ENCODE measurements at regions not wholly inside any gene's neighbourhood (a gene's known extent, or its start where the extent isn't known, plus 50 kb on each side); places are given as distances from the start of the nearest gene placed in this dataset.
A peak's percentile ranks its signal among the peaks of the same experiment; 100 is the strongest.

DNA sequence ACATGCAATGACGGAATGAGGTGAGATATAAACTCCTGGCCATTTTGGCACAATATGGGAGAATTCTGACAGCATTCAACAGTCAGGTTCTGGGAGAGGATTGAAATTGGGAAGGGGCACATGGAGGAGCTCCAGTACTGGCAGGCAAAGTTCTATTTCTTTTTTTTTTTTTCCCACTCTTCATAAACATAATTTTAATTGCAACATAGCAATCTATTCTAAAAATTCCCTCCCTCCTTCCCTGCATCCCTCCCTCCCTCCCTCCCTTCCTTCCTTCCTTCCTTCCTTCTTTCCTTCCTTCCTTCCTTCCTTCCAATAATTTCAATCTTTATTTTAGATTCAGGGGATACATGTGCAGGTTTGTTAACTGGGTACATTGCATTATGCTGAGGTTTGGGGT, 93.2 kb downstream of the PTCSC3 start:
- DNase-seq, result no peak

DNA sequence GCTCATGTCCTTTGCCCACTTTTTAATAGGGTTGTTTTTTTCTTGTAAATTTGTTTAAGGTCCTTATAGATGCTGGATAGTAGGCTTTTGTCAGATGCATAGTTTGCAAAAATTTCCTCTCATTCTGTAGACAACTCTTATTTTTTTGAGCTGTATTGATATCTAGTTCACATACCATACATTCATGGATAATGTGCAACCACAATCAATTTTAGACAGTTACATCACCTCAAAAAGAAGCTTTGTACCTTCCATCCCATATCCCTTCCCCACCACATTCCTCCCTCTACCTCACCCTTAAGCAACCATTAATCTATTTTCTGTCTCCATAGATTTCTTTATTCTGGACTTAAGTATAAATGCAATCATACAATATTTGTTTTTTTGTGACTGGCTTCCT, 98.4 kb downstream of the PTCSC3 start:
- DNase-seq, result no peak

DNA sequence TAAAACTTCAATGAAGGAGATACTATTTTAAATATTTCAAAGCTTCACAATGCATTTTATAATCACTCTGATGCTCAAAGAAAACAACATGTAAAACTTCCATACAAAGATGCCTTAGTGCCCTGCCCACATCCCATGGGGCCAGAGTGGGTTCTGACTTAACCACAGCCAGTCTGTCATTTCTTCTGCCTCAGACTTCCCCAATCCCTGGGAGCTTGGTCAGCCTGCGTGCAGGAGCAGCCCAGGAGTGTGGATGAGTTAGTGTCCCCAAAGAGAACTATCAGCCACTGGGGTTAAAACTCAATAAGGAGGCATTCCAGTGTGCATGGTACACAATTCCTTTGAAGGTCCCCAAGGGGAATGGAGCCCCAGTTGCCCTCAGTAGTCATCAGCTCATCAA, 100.3 kb downstream of the PTCSC3 start:
- peak; percentile 29 for DNase-seq

DNA sequence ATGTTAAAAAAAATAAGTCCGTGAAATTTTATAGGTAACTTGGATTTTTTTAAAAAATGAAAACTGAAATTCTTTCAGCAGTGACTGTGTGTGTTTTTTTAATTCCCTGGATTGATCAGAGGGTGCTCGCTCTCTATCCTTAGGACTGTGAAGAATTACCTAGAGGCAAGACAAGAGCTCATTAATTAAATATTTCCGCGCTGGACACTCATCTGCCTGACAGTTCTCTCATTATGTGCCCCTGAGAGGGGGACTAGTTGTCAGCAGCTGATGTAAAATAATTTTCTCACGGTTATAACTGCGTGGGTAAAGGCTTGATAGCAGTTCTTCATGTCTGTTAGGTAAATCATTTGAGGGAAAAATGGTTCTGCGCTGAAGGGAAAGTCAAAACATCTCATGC, 101.3 kb downstream of the PTCSC3 start:
- DNase-seq, result no peak

DNA sequence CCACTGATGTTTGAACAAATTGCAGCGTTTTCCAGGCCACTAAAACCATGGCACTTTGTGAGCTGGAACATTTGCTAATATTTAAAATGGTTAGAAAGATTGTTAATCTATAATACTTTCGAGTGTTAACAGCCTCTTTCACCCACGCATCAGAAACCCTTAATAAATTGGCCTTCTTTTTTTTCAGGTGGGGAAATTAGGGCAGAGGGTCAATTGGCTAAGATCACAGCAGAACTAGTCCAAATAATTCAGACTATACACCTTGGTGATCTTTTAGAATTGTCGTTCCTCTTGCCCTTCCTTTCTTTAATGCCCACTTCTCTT, 105.8 kb downstream of the PTCSC3 start:
- DNase-seq, result no peak

DNA sequence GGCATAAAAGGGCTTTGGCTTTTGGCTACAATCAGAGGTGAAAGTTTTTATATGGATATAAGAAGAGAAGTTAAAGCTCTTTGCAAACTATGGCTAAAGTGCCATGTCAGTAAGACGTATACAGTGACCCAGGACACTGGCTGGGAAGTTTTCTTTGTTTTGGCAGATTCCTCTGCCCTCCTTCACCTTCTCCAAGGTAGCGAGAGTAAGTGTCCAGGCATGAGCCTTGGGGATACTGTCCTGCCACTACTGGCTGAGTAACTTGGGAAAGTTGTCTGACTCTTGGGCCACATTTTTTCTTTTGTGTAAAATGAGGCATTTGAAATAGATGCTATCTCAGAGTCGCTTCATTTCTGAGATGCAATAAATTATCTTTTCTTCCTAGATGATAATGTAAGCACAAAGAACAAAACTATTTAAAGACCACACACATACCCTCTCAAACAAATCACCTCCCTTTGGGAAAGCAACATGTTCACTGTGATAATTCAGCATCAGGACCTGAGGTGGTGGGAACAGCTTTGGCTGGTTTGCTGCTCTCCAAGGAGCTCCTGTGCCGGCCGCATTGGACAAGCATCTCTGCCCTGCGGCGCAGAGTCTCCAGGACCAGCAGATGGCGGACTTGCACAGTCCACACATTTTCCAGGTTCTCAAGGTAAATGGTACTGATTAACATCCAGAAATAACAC, 106.3 kb downstream of the PTCSC3 start:
- DNase-seq, result peak; percentile 42

DNA sequence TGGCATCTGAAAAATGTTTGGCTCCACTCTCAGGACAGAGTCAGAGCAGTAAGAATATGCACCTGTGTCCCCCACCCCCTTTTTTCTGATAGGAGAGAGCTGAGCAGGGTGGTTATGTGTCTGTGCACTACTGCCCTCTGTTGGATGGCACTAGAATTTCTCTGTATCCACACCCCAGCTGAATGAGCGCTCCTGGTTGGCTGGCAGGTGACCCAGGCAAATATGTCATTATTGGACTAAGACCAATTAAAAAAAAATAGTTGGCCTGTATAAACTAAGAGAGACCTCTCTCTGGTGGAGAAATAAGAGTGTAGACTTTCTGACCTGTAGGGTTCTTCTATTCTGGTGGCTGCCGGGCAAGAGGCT, 107.0 kb downstream of the PTCSC3 start:
- no peak for DNase-seq

DNA sequence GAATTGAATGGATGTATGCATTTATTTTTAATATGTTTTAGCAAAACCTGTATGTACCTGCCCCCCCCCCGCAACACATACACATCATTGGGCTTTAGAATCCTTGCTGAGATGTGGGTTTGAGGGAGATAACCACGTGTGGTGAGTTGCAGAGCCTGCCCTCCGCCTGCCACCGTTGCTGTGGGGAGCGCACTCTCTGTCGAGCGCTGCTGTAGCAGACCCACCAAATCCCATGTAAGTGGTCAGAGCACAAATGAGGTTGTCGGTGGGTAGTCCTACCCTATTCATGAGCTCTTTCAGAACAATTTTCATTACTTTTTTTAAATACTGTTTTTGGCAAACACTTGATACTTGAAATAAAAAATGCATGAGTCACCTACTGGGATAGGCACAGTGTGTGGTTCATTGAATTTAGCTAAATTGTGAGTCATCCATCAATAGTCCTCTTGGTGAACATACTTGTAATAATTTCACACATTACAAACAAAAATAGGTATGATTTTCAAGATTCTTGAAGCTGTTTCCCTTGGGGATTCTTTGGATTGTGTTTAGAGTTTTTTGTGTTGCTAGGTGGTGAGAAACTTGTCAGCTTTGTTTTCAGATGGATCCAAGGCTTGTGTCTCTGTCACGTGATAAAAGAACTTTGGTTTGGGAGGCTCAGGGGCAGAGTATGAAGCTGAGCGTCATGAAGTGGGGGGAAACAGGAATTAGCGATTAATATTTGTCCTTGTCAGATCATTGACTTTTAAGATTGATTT, 107.6 kb downstream of the PTCSC3 start:
- no peak for DNase-seq

DNA sequence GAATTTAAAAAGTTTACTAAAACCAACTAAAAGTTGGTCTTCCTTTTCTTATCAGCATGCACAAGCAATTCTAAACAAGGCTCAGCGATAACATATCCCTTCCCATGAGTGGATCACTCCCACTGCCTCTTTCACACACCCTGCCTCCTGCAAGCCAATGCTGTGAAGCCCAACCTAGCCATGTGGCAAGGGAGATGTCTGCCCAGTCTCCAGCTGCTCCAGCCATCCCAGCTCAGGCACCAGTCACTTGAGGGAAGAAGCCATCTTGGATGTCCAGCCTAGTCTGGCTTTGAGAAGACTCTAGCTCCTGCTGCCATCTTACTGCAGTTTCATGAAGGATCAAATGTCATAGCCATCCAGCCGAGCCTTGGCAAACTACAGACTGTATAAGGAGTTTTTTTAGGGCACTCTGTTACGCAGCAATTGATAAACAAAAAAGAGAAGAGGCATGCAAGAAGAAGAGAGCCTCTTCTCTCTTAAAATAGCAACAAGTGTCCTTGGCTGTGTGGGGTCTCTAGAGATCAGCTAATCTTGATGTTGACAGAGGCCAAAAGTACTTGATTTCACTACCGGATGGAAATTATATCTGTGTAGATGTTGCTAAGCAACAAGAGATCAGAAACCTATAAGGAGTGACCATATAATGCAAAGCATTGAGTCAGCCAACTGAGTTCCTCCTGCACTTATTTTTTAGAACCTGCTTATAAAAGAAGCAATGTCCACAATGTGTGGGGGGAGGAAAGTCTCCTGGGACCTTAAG, 108.9 kb downstream of the PTCSC3 start:
- DNase-seq, result no peak

DNA sequence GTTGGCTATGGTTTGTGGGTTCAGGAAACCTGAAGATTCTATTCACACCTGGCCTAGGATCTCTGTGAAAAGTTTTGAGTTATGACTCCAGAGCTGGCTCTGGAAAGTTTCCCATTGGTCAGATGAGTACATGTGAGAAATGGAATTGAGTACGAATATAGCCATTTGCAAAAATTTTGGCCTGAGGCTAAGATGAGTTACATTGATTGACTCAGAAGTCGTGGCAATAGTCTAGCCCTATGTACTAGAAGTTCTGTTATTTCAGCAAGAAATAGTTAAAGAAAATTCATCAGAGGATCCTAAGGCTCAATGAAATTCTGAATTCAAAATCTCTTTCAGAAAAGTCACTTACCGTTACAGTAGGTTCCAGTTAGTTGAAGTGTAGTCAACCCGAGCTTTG, 109.9 kb downstream of the PTCSC3 start:
- no peak for DNase-seq

DNA sequence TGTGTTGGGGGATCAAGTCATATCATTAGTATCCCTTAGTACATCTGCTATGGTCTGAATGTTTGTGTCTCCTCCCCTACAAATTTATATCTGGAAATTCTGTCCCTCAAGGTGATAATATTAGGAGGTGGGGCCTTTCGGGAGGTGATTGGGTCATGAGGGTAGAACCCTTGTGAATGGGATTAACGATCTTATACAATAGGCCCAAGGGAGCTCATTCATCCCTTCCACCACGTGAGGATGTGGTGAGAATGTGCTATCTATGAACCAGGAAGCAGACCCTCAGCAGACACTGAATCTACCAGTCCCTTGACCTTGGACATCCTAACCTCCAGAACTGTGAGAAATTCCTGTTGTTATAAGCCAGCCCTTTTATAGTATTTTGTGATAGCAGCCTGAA, 110.7 kb downstream of the PTCSC3 start:
- DNase-seq, result no peak

DNA sequence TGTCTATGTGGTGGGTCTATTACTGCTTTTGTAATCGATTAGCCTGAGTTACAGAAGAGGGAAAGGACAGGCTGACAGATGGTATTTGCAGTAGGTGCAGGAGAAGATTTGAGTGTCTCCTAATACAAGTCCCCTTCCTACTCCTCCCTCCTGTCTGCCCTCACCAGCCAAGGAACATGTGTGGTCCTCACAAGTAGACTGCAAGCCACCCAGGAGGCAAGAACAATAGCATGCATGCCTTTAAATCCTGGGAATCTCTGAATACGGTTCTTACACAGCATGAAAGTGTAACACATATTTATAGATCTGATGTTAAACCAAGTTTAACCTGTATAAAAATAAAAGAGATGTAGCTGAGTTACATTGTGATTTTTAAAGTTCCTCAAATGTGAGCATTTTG, 117.0 kb downstream of the PTCSC3 start:
- DNase-seq, result no peak

DNA sequence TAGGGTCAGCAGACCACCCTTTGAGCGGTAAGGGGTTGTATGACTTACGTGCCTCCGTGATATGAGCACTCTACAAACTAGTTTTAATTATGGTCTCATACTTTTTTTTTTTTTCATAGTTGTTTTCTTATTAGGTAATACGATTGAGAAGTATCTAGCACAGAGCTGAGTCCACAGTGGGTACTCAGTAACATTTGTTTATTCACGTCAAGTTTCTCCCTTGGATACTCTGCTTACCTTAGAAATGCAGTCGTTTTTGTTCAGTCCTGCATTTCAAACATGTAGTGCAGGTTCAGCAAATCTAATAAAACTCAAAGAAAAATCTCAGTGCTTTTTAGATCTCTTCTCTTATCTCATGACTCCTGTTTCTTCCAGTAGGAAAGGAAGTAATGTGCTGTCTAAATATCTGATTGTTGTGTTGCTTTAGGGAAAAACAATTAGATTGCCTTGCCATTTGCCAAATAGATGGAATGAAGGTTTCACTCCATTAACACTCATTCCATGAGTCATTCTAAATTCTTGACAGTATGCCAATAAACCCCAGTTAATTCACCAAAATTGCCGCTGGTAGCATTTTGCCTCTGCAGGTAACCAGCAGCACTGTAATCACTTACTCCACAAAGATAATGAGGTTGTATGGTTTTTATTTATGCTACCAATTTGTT, 118.9 kb downstream of the PTCSC3 start:
- no peak for DNase-seq

DNA sequence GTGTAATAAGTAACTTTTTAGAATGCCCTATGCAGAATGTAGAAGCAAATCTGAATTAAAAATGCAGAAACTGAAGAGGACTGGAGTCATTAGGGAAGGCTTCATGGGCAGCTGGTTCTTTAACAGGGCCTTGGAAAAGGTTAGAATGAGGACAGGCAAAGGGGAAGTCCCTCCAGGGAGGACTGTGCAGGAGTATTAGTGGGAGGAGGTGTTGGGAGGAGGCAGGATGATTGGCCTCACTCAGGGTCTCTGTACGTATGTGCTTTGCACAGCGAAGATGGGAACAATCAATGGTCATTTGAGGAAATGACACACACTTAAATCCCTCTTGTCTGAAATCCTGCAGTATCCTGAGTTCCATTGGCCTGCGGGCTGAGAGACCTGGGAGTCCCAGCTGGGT, 119.7 kb downstream of the PTCSC3 start:
- no peak for DNase-seq

DNA sequence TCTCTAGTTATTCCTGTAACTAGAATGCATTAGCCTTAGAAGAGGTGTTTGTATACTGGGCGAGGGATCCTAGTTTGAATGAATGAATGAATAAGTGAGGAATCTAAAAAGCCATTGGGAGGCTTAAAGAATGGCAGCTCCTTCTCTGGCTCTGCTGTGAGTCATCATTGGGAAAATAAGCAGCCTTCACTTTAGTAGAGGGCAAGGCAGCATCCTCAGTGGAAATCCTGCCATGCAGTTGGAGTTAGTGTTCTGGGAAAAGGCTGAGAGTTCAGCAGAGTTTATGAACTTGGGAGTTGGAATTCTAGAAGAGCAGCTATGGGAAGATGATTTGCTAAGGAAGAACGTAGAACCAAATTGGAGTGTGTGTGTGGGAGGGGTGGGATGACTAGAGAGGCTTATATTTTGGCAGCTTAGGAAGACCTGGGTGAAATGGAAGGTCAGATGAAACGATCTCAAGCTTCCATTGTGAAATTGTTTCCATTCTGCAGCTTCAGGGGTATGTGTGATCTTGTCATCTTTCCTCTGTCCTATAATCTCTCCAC, 120.8 kb downstream of the PTCSC3 start:
- DNase-seq, result no peak

DNA sequence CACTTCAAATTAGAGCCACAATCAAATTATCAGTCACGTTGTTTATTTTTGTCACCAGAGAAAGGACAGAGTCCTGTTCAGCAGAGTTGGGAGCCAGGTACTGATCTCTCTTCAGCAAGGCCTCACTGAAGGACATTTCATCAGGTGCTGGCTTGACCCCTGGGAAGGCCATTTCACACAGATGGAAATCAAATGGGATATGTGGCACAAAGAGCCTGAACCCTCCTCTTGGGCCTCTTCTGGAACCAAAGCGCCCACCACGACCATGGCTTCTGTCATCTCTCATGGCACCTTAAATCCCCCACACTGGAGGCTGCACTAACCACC, 121.5 kb downstream of the PTCSC3 start:
- DNase-seq, result no peak

DNA sequence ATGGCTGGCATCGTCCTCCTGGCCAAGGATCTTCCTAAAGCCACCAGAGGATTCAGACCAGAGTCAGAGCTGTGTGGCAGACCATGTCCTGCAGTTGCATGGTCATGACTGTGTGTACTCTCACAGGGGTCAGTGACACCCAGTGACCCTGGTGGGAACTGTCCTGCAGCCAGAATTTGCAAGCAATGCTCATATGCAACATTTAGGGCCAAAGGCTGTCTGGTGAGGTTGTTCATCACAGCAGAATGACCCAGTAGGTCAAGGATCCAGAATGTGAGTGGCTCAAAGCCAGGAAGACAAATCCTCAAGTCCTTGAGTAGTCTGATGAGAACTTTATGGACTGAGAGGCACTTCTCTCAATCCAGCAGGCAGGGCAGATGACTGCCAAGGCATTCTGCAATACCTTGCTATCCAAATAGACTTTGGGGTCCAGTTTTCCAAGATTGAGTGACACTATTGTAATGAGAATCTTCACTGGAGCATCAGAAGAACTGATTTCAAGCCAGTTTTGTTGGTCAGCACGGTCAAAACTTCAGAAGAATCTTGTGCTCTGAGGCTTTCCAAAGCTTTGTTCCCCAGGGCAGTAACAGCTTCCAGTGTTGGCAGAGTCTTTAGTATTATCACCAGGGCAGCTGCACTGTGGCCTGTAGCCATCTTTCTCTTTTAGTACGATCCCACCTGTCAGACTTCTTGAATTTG, 122.0 kb downstream of the PTCSC3 start:
- DNase-seq, result no peak

DNA sequence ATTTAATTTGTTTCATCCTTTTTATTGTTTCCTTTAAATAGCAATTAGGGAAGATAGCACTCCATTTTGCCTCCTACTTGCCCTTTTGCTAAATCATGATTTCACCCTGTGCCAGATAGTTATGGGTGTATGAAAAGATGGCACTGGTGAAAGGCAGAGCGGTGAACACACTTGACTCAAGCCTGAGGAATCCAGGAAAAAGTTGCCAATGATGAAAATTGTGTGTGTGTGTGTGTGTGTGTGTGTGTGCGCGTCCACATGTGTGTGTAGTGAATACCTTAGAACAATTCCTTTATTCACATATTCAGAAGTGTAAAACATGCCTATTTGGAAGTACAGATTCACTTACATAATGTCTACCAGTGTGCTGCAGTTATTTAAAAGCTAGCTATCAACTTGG, 123.8 kb downstream of the PTCSC3 start:
- DNase-seq, result no peak

DNA sequence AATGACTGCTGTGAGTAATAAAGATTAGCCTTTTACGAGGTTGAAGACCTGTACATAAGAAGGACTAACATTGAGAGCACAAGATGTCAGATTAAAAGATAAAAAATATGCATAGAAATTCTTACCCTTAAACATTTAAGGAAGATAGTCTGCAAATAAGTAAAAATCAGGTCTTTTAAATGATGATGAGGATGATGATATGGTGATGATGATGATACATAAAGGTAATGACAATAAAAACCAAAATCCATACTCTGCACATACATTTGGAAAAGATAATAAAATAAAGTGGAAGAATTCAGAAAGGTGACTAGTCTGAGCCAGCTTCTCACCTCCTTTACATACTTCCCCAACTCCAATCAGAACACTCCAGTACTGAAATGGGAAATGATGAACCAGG, 124.5 kb downstream of the PTCSC3 start:
- DNase-seq, result no peak

DNA sequence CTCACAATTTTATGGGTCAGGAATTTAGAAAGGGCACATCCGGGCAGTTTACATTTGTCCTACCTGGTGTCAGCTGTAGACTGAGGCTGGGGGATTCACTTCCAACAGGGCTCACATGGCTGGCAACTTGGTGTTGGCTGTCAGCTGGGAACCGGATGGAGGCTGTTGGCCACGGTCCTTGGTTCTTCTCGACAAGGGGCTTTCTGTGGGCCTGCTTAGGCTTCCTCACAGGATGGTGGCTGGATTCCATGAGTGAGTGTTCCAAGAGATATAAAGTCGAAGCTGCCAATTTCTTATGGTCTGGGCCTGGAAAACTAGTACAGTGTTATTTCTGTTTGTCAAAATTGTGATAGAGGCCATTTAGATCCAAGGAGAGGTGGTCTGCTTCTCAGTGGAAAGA, 127.9 kb downstream of the PTCSC3 start:
- DNase-seq, result no peak

DNA sequence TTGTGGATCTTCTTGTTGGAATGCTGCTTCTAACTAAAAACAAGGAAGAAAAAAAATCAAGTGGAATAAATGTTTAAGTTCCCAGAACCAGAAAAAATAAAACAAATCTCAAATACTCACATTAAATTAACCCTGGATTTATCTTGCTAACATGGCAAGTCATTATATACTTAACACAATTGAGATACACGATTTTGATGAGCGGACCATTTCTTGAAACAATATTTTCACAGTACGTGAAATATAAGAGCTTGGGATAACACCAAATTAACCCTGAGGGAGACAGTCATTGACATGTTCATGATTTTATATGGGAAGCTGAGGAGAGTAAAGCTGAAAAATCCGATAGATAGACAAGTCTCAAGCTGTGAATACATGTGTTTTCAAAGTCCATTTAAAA, 128.6 kb downstream of the PTCSC3 start:
- DNase-seq, result no peak

DNA sequence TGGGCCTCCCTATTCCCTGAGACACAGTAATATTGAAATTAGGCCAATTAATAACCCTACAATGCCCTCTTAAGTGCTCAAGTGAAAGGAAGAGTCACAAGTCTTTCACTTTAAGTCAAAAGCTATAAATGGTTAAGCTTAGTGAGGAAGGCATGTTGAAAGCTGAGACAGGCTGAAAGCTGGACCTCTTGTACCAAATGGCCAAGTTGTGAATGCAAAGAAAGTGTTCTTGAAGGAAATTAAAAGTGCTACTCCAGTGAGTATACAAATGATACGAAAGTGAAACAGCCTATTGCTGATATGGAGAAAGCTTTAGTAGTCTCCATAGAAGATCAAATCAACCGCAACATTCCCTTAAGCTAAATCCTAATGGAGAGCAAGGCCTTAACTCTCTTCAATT, 140.8 kb downstream of the PTCSC3 start:
- DNase-seq, result no peak

DNA sequence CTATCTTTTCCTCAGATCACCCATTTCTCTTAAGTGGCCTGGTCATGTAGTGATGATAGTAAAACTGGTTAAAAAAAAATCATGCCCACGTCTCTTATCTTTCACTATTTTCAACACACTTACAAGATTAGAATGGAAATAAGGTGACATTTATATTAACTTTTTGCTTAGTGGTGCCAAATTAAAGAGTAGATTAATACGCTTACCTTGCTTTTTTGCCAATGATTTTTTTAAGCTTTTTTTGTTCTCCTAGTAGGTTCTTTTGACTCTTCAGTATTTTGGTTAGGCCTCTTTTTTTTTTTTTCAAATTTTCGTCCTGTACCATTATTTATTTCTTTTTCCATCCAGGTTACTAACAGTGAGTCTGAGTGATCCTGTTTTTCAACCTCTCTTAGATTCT, 147.9 kb downstream of the PTCSC3 start:
- no peak for DNase-seq
